NOMO-1 treated with dmso at 0.1 percent for 144 hours (cell line): ENCODE measurements at regions not wholly inside any gene's neighbourhood (a gene's known extent, or its start where the extent isn't known, plus 50 kb on each side); places are given as distances from the start of the nearest gene placed in this dataset.
"Not testable (repeated sequence)": the region's sequence is repeated elsewhere in the genome, so short reads cannot be mapped to it uniquely, and the experiment has no call there.

Experiments used
- DNase-seq: peaks from one replicate; lab custom pipeline; 2025; ENCODE audit not compliant: unreplicated experiment; lab: John Stamatoyannopoulos, UW

GRCh38 chr3:163573324-163573723 lies 1505.0 kb downstream of the SI start:
- no peak for DNase-seq

GRCh38 chr3:163572856-163573255 lies 1505.4 kb downstream of the SI start:
- no peak for DNase-seq

- no peak for DNase-seq
Observed at GRCh38 chr3:163563485-163563884, 1514.8 kb downstream of the SI start.

GRCh38 chr3:163562625-163563024 lies 1515.7 kb downstream of the SI start:
- no peak for DNase-seq

GRCh38 chr3:163561151-163561550 lies 1517.1 kb downstream of the SI start:
- no peak for DNase-seq

- no peak for DNase-seq
Observed at GRCh38 chr3:163560459-163560858, 1517.8 kb downstream of the SI start.

GRCh38 chr3:163556813-163557523 lies 1521.3 kb downstream of the SI start:
- no peak for DNase-seq

- no peak for DNase-seq
Observed at GRCh38 chr3:163555918-163556317, 1522.4 kb downstream of the SI start.

GRCh38 chr3:163552659-163552966 lies 1525.7 kb downstream of the SI start:
- no peak for DNase-seq

- DNase-seq: not testable (repeated sequence)
Observed at GRCh38 chr3:163551915-163552658, 1526.2 kb downstream of the SI start.

GRCh38 chr3:163548015-163548414 lies 1530.3 kb downstream of the SI start:
- DNase-seq: no peak

- DNase-seq: no peak
Observed at GRCh38 chr3:163547014-163547685, 1531.1 kb downstream of the SI start.

GRCh38 chr3:163543662-163544061 lies 1534.6 kb downstream of the SI start:
- DNase-seq: no peak

- DNase-seq: no peak
Observed at GRCh38 chr3:163541629-163542028, 1536.7 kb downstream of the SI start.

- DNase-seq: peak; percentile 22
Observed at GRCh38 chr3:163538387-163538786, 1539.9 kb downstream of the SI start.

GRCh38 chr3:163533381-163533780 lies 1544.9 kb downstream of the SI start:
- no peak for DNase-seq

GRCh38 chr3:163523375-163523774 lies 1554.9 kb downstream of the SI start:
- DNase-seq: no peak

- no peak for DNase-seq
Observed at GRCh38 chr3:163521261-163521660, 1557.0 kb downstream of the SI start.

- DNase-seq: no peak
Observed at GRCh38 chr3:163518065-163518464, 1560.2 kb downstream of the SI start.

GRCh38 chr3:163513149-163513657 lies 1565.1 kb downstream of the SI start:
- DNase-seq: no peak

- DNase-seq: no peak
Observed at GRCh38 chr3:163508206-163508605, 1570.1 kb downstream of the SI start.

- no peak for DNase-seq
Observed at GRCh38 chr3:163504974-163505373, 1573.3 kb downstream of the SI start.
